ENCODE measurements at regions not wholly inside any gene's neighbourhood (a gene's known extent, or its start where the extent isn't known, plus 50 kb on each side); places are given as distances from the start of the nearest gene placed in this dataset.

- TF ChIP-seq POLR2A (IDR thresholded peaks at IDR 0.05; ENCODE audit: low read depth, low read length) (no peak), POLR2AphosphoS5 (IDR thresholded peaks at IDR 0.05; ENCODE audit: low read depth, low read length) (no peak)
These were observed 261.6 kb downstream of the DACT1 start for GRCh38 chr14:58899317-58899713.
